ENCODE measurements at regions not wholly inside any gene's neighbourhood (a gene's known extent, or its start where the extent isn't known, plus 50 kb on each side); places are given as distances from the start of the nearest gene placed in this dataset.
A peak's percentile ranks its signal among the peaks of the same experiment; 100 is the strongest.

- H3K9me3 ChIP-seq, result no peaks in the 10 kb centered on the region
- TF ChIP-seq POLR2A (IDR thresholded peaks at IDR 0.05) (no peak), POLR2AphosphoS5 (IDR thresholded peaks at IDR 0.05; ENCODE audit: insufficient read depth in 1 of 2, low read depth in 1 of 2) (no peak), CTCF (IDR thresholded peaks at IDR 0.05) (no peak)
- no peaks in the 10 kb centered on the region for H3K27me3 ChIP-seq
- no peak overlapping the region for H3K4me3 ChIP-seq
- no peak for DNase-seq (ENCODE audit: extremely low spot score in 2 of 2)
- peaks cover 11% of the 10 kb centered on the region for H3K4me1 ChIP-seq
- intact Hi-C loops (cut with DNase I), result no loop called here
- H3K27ac ChIP-seq, result no peak overlapping the region
- H3K36me3 ChIP-seq, result no peaks in the 10 kb centered on the region
Observed at GRCh38 chr13:109655611-109656010, 130.8 kb downstream of the IRS2 start.

DNA sequence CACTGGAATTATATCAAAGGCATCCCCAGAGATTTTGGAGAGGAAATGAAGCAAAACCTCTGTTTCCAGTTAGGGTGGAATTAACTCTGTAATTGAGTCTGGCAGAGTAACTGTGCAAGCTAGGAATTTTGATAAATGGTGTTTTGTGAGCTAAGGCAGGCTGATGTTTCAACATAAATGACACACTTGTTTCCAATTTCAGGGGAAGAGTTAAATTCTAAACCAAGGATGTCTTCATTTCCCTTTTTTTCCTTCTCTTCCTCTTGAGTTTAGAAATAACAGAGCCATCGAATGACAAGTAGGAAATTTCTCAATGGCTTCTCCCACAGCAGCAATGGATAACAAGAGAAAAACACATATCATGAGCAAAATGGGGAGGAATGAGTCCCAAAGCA, 131.2 kb downstream of the IRS2 start:
- H3K4me1 ChIP-seq, result peaks cover 11% of the 10 kb centered on the region
- TF ChIP-seq POLR2AphosphoS5 (IDR thresholded peaks at IDR 0.05; ENCODE audit: insufficient read depth in 1 of 2, low read depth in 1 of 2) (no peak), CTCF (IDR thresholded peaks at IDR 0.05) (no peak), POLR2A (IDR thresholded peaks at IDR 0.05) (no peak)
- no peak overlapping the region for H3K4me3 ChIP-seq
- no peaks in the 10 kb centered on the region for H3K27me3 ChIP-seq
- H3K36me3 ChIP-seq, result no peaks in the 10 kb centered on the region
- no peaks in the 10 kb centered on the region for H3K9me3 ChIP-seq
- no peak overlapping the region for H3K27ac ChIP-seq
- no peak for DNase-seq (ENCODE audit: extremely low spot score in 2 of 2)
- intact Hi-C loops (cut with DNase I), result no loop called here

- no peak for DNase-seq (ENCODE audit: extremely low spot score in 2 of 2)
- H3K27me3 ChIP-seq, result no peaks in the 10 kb centered on the region
- TF ChIP-seq CTCF (IDR thresholded peaks at IDR 0.05) (no peak), POLR2A (IDR thresholded peaks at IDR 0.05) (no peak), POLR2AphosphoS5 (IDR thresholded peaks at IDR 0.05; ENCODE audit: insufficient read depth in 1 of 2, low read depth in 1 of 2) (peak in 1 of 2 donors; percentile 11)
- no peak overlapping the region for H3K27ac ChIP-seq
- no peak overlapping the region for H3K4me3 ChIP-seq
- intact Hi-C loops (cut with DNase I), result no loop called here
- H3K4me1 ChIP-seq, result peaks cover 11% of the 10 kb centered on the region
- no peaks in the 10 kb centered on the region for H3K36me3 ChIP-seq
- no peaks in the 10 kb centered on the region for H3K9me3 ChIP-seq
Observed at GRCh38 chr13:109654341-109655205, 131.8 kb downstream of the IRS2 start.

DNA sequence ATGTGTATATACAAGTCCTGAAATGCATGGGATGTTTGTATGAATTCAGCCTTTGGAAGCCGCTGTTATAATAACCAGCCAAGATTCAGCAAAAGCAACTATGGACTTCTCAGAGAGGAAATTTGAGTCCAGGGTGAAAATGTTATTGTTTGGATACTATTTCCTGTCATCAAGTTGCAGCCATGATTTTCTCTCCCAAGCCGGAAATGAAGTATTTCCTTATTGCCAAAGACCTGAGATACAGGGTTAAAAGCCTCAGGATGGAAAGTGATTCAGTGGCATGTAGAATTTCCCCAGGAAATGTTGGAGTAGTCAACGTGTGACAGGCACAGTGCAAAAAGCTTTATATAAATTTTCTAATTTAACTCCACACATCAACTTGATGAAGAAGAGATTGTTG, 133.9 kb downstream of the IRS2 start:
- Histone ChIP-seq H3K9me3 (no peaks in the 10 kb centered on the region), H3K36me3 (no peaks in the 10 kb centered on the region), H3K4me1 (peaks cover 11% of the 10 kb centered on the region), H3K4me3 (no peak overlapping the region), H3K27me3 (no peaks in the 10 kb centered on the region), H3K27ac (no peak overlapping the region)
- no peak for DNase-seq (ENCODE audit: extremely low spot score in 2 of 2)
- intact Hi-C loops (cut with DNase I), result no loop called here
- TF ChIP-seq POLR2AphosphoS5 (IDR thresholded peaks at IDR 0.05; ENCODE audit: insufficient read depth in 1 of 2, low read depth in 1 of 2) (no peak), CTCF (IDR thresholded peaks at IDR 0.05) (no peak), POLR2A (IDR thresholded peaks at IDR 0.05) (no peak)

DNA sequence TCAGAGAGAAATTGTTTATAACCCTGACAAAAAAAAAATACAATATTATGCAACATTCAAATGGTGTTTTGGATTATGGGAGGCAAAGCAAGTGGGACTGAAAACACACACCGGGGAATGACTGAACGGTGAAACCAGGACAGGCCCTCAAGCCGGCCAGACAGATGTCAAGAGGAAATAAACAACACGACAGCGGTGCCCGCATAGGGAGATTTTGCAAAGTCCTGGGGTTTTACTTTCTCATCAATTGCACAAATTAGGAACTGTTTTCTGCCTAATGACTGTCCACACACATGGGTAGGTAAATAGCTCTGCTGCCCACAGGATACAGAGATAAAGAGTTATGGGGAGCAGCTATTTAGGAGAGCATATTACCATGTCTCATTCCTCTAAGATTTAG, 134.5 kb downstream of the IRS2 start:
- Histone ChIP-seq H3K4me3 (no peak overlapping the region), H3K9me3 (no peaks in the 10 kb centered on the region), H3K27ac (no peak overlapping the region), H3K4me1 (peaks cover 11% of the 10 kb centered on the region), H3K36me3 (no peaks in the 10 kb centered on the region), H3K27me3 (no peaks in the 10 kb centered on the region)
- no peak for DNase-seq (ENCODE audit: extremely low spot score in 2 of 2)
- TF ChIP-seq POLR2A (IDR thresholded peaks at IDR 0.05) (no peak), CTCF (IDR thresholded peaks at IDR 0.05) (no peak), POLR2AphosphoS5 (IDR thresholded peaks at IDR 0.05; ENCODE audit: insufficient read depth in 1 of 2, low read depth in 1 of 2) (no peak)
- intact Hi-C loops (cut with DNase I), result no loop called here

Data from vagina (tissue), 2 donors.